ENCODE measurements at regions not wholly inside any gene's neighbourhood (a gene's known extent, or its start where the extent isn't known, plus 50 kb on each side); places are given as distances from the start of the nearest gene placed in this dataset.

- DNase-seq (ENCODE audit: extremely low read depth in 1 of 4, low spot score in 3 of 4) (no peak), ATAC-seq (no peak), FAIRE-seq (no peak)
- Histone ChIP-seq H3K27me3 (ENCODE audit: control insufficient read depth in 2 of 2, insufficient read depth in 2 of 2, low read length in 2 of 2) (no peaks in the 10 kb centered on the region), H3K36me3 (ENCODE audit: control insufficient read depth, insufficient read depth, low read length) (no peaks in the 10 kb centered on the region), H3K4me3 (no peak overlapping the region), H3K79me2 (ENCODE audit: control insufficient read depth, insufficient read depth, low read length) (no peaks in the 10 kb centered on the region), H3K4me1 (replicated peaks in 1 of 2; ENCODE audit: control insufficient read depth in 2 of 2, insufficient read depth in 2 of 2, low read length in 2 of 2) (no peaks in the 10 kb centered on the region), H2AFZ (ENCODE audit: low read depth, low read length) (no peak overlapping the region), H3K27ac (ENCODE audit: extremely low read depth, low read depth, low read length) (no peak overlapping the region), H4K20me1 (replicated peaks; ENCODE audit: control insufficient read depth, insufficient read depth, low read length) (no peaks in the 10 kb centered on the region), H3K9me1 (ENCODE audit: control insufficient read depth, insufficient read depth, low read length) (no peaks in the 10 kb centered on the region), H3K9ac (ENCODE audit: insufficient read depth in 1 of 2, low read depth in 2 of 2, low read length in 2 of 2) (no peak overlapping the region), H3K9me3 (replicated peaks; ENCODE audit: control insufficient read depth, insufficient read depth, low read depth, low read length) (no peaks in the 10 kb centered on the region), H3K4me2 (ENCODE audit: insufficient read depth, low read length) (no peak overlapping the region)
- ChIA-PET POLR2A (no interaction called here), CTCF (ENCODE audit: low intra/inter-chr PET ratio) (no interaction called here)
- WGBS (ENCODE audit: insufficient coverage, low coverage, missing lambda C conversion rate): 0% methylated on average over 4 of the region's 4 CpGs
- TF ChIP-seq TRIM24 (IDR thresholded peaks at IDR 0.05) (no peak), KDM1A (IDR thresholded peaks at IDR 0.05) (no peak), GATA2 (CRISPR knock-in tag; IDR thresholded peaks at IDR 0.05) (no peak), TOE1 (IDR thresholded peaks at IDR 0.05; ENCODE audit: borderline replicate concordance) (no peak), TOE1 (CRISPR knock-in tag; IDR thresholded peaks at IDR 0.05; ENCODE audit: borderline replicate concordance, low read depth) (no peak)
- no TSS peak for BruUV-seq (replicated peaks)
- in situ Hi-C loops (cut with MboI): no loop called here
- intact Hi-C loops (cut with micrococcal nuclease): no loop called here
Measured at GRCh38 chr18:47441914-47442313, 190.5 kb upstream of the SKOR2 start.

DNA sequence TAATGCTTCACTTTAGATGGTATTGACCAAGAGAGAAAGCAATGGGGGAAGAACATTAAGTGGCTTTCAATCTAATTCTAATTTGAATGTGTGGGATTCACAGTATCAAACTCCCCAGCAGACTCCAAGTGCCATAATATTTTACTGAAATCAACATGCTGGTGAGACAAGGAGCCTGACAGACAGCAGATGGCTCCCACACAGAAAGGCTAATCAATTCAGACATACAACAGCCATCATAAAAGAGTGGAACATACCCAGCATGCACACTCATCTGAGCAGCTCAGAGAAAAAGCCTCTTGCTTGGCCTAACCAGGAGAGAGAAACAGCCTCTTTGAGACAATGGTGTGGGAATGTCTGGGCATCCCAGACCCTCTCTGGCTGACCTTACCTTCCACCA, 186.5 kb upstream of the SKOR2 start:
- H3K9me1 ChIP-seq (ENCODE audit: control insufficient read depth, insufficient read depth, low read length): no peaks in the 10 kb centered on the region
- no peaks in the 10 kb centered on the region for H3K79me2 ChIP-seq (ENCODE audit: control insufficient read depth, insufficient read depth, low read length)
- ChIA-PET POLR2A (no interaction called here), CTCF (ENCODE audit: low intra/inter-chr PET ratio) (no interaction called here)
- H3K27me3 ChIP-seq (ENCODE audit: control insufficient read depth in 2 of 2, insufficient read depth in 2 of 2, low read length in 2 of 2): no peaks in the 10 kb centered on the region; a peak in 1 of 5 replicates
- intact Hi-C loops (cut with micrococcal nuclease) (no loop called here), in situ Hi-C loops (cut with MboI) (no loop called here)
- H3K9me3 ChIP-seq (replicated peaks; ENCODE audit: control insufficient read depth, insufficient read depth, low read depth, low read length): no peaks in the 10 kb centered on the region
- FAIRE-seq: no peak
- no peaks in the 10 kb centered on the region for H3K36me3 ChIP-seq (ENCODE audit: control insufficient read depth, insufficient read depth, low read length)
- no peak for DNase-seq (ENCODE audit: extremely low read depth in 1 of 4, low spot score in 3 of 4)
- H3K27ac ChIP-seq (ENCODE audit: extremely low read depth, low read depth, low read length): no peak overlapping the region
- no peak overlapping the region for H2AFZ ChIP-seq (ENCODE audit: low read depth, low read length)
- no peak for ATAC-seq
- BruUV-seq (replicated peaks): no TSS peak
- H3K4me3 ChIP-seq: no peak overlapping the region
- no peaks in the 10 kb centered on the region for H4K20me1 ChIP-seq (replicated peaks; ENCODE audit: control insufficient read depth, insufficient read depth, low read length)
- H3K9ac ChIP-seq (ENCODE audit: insufficient read depth in 1 of 2, low read depth in 2 of 2, low read length in 2 of 2): no peak overlapping the region
- H3K4me2 ChIP-seq (ENCODE audit: insufficient read depth, low read length): no peak overlapping the region
- no peaks in the 10 kb centered on the region for H3K4me1 ChIP-seq (replicated peaks in 1 of 2; ENCODE audit: control insufficient read depth in 2 of 2, insufficient read depth in 2 of 2, low read length in 2 of 2)
- TF ChIP-seq, protein P1, sequence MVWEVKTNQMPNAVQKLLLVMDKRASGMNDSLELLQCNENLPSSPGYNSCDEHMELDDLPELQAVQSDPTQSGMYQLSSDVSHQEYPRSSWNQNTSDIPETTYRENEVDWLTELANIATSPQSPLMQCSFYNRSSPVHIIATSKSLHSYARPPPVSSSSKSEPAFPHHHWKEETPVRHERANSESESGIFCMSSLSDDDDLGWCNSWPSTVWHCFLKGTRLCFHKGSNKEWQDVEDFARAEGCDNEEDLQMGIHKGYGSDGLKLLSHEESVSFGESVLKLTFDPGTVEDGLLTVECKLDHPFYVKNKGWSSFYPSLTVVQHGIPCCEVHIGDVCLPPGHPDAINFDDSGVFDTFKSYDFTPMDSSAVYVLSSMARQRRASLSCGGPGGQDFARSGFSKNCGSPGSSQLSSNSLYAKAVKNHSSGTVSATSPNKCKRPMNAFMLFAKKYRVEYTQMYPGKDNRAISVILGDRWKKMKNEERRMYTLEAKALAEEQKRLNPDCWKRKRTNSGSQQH (CRISPR knock-in tag; IDR thresholded peaks at IDR 0.05): no peak
- TF ChIP-seq HNRNPH1 (optimal IDR thresholded peaks at IDR 0.05; ENCODE audit: low read depth, low read length) (no peak), ZNF23 (CRISPR knock-in tag; IDR thresholded peaks at IDR 0.05) (no peak), ZNF780A (CRISPR knock-in tag; IDR thresholded peaks at IDR 0.05) (no peak), TRIM24 (IDR thresholded peaks at IDR 0.05) (no peak), ZNF75A (CRISPR knock-in tag; IDR thresholded peaks at IDR 0.05) (no peak)
- TF ChIP-seq, protein P2, sequence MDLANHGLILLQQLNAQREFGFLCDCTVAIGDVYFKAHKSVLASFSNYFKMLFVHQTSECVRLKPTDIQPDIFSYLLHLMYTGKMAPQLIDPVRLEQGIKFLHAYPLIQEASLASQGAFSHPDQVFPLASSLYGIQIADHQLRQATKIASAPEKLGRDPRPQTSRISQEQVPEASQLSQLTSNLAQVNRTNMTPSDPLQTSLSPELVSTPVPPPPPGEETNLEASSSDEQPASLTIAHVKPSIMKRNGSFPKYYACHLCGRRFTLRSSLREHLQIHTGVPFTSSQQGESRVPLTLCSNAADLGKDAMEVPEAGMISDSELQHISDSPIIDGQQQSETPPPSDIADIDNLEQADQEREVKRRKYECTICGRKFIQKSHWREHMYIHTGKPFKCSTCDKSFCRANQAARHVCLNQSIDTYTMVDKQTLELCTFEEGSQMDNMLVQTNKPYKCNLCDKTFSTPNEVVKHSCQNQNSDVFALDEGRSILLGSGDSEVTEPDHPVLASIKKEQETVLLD (IDR thresholded peaks at IDR 0.05): no peak

Measured in K562 (cell line).